HAP-1 (cell line): ENCODE measurements at regions not wholly inside any gene's neighbourhood (a gene's known extent, or its start where the extent isn't known, plus 50 kb on each side); places are given as distances from the start of the nearest gene placed in this dataset.
"Not testable (repeated sequence)": the region's sequence is repeated elsewhere in the genome, so short reads cannot be mapped to it uniquely, and the experiment has no call there.

Experiments used
- DNase-seq, 2 experiments: peaks; one replicate each; pipeline ENCODE4 v3.0.0-alpha.2; 2016 to 2020; ENCODE audit warnings: low spot score in 2 of 2
- H3K27me3 ChIP-seq: fragments of 250-450 bp; sonication (Bioruptor Pico); 2 replicates; pipeline ENCODE4 v1.5.1; 2020; ENCODE audit warnings: low read depth, mild to moderate bottlenecking, moderate library complexity
- H3K36me3 ChIP-seq: fragments of 250-450 bp; sonication (Bioruptor Pico); replicated peaks from 2 replicates; pipeline ENCODE4 v1.5.1; 2020; ENCODE audit warnings: mild to moderate bottlenecking
- H3K4me1 ChIP-seq: fragments of 250-450 bp; sonication (Bioruptor Pico); 2 replicates; pipeline ENCODE4 v1.5.1; 2020; ENCODE audit warnings: mild to moderate bottlenecking
- H3K4me3 ChIP-seq: fragments of 250-450 bp; sonication (Bioruptor Pico); 2 replicates; pipeline ENCODE4 v1.5.1; 2020; ENCODE audit warnings: mild to moderate bottlenecking, moderate library complexity
- H3K9me3 ChIP-seq: fragments of 250-450 bp; sonication (Bioruptor Pico); 2 replicates; pipeline ENCODE4 v1.5.1; 2020; ENCODE audit warnings: mild to moderate bottlenecking, moderate library complexity
- in situ Hi-C: fragments of 300-500 bp; cut with MboI; formaldehyde crosslinking; loops from 3 replicates; pipeline ENCODE4 v1.14.3; 2020; ENCODE audit warnings: low sequenced_read_pairs, inconsistent platforms, mixed read lengths

DNA sequence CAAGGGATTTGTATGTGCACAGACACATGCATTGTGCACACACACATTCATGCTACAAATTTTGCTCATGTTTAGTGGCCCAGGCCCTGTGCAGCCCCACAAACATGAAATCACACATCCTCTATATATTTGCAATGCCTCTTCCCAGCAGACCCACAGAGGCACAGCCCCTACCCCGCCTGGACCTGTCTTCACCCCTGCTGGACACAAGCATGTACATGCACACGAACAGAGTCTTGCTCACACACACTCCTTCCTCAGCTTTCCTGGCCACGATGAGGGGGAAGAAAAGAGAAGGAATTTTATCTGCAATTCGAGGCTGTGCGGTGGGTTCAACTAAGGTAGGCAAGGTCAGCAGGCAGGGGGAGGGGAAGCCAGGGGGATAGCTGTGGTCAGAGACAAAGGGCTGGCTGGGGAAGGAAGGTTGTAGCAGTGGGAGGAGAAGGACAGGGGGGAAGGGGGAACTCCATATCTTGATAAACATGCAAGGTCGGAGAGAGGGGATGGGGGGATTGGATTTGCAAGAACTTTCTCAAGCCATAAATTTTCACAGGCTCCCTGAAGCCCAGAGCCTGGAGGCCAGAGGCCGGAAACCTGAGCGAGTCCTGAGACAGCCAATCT, 156.4 kb downstream of the EFNB1 start:
- H3K36me3 ChIP-seq: no peaks in the 10 kb centered on the region
- H3K9me3 ChIP-seq: no peaks in the 10 kb centered on the region
- in situ Hi-C loops: no loop called here
- H3K27me3 ChIP-seq: no peaks in the 10 kb centered on the region
- no peak overlapping the region for H3K4me3 ChIP-seq
- DNase-seq: no peak
- H3K4me1 ChIP-seq: no peaks in the 10 kb centered on the region

DNA sequence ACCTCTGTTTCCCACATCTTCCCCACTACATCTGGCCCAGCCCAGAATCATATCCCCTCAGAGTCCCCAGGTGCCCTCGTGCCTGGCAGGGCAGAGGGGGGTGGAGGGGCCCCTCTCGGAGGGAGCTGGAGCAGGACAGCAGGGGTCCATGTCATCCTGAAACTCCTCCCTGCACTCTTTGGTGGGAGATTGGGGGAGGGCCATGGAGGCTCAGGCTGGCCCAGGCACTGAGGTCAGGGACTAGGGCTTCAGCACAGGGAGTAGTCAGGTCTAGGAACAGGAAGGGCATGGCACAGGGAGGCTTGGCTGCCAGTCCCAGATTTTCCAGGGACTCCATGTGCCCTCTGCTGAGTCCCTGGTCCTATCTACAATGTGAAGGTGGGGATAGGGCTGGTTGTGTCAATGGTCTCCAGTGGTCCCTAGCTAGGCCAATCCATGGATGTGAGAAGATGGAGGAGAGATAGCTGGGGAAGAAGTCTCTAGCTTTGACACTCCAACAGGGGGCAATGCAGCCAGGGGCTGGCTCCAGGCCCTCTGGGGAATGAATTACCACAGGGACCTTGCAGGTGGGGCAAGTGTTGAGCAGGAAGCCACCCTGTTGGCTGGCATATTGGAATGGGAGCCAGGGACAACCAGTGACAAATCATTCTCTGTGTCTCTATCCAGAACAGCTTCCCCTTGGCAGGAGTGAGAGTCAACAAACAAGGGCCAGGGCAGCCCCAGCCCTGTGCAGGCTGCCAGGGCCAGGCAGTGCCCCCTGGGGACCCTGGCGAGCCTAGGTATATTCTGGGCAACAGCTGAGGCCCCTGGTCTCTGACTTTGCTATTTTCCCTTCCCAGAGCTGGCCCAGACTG, 154.4 kb downstream of the EFNB1 start:
- in situ Hi-C loops: no loop called here
- H3K4me3 ChIP-seq: no peak overlapping the region
- H3K9me3 ChIP-seq: no peaks in the 10 kb centered on the region
- H3K36me3 ChIP-seq: no peaks in the 10 kb centered on the region
- H3K4me1 ChIP-seq: no peaks in the 10 kb centered on the region
- H3K27me3 ChIP-seq: no peaks in the 10 kb centered on the region
- no peak for DNase-seq

DNA sequence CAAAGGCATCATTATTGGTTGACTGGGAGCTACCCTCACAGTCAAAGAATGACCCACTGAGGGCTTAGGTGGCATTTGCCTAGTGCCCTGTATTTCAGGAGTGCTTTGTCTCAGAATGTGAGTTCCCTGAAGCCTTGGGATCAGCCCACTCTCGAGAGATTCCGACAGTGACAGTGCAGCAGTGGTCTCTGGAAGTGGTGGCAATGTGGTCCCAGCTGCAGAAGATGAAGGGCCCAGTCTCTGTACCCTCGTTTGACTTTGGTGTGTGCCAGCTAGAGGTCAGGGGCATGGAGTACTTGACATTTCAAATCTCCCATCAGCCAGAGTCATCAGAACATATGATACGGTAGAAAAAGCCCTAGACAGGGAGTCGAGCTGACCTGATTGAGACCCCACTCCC, 153.7 kb downstream of the EFNB1 start:
- no peak for DNase-seq
- Histone ChIP-seq H3K4me1 (no peaks in the 10 kb centered on the region), H3K9me3 (no peaks in the 10 kb centered on the region), H3K36me3 (no peaks in the 10 kb centered on the region), H3K27me3 (0 out of 2 replicates have a peak, but pooled peaks cover 2% of the 10 kb centered on the region), H3K4me3 (no peak overlapping the region)
- in situ Hi-C loops: no loop called here

- Histone ChIP-seq H3K36me3 (no peaks in the 10 kb centered on the region), H3K9me3 (no peaks in the 10 kb centered on the region), H3K27me3 (0 out of 2 replicates have a peak, but pooled peaks cover 2% of the 10 kb centered on the region), H3K4me3 (no peak overlapping the region), H3K4me1 (no peaks in the 10 kb centered on the region)
- in situ Hi-C loops: no loop called here
- DNase-seq: no peak
Measured at GRCh38 chrX:68980906-68981616, 152.2 kb downstream of the EFNB1 start.

- peaks cover 8% of the 10 kb centered on the region for H3K27me3 ChIP-seq
- no peak overlapping the region for H3K4me3 ChIP-seq
- no peaks in the 10 kb centered on the region for H3K9me3 ChIP-seq
- no peaks in the 10 kb centered on the region for H3K4me1 ChIP-seq
- no peaks in the 10 kb centered on the region for H3K36me3 ChIP-seq
- no peak for DNase-seq
- in situ Hi-C loops: no loop called here
Measured at GRCh38 chrX:68978655-68979054, 149.8 kb downstream of the EFNB1 start.

DNA sequence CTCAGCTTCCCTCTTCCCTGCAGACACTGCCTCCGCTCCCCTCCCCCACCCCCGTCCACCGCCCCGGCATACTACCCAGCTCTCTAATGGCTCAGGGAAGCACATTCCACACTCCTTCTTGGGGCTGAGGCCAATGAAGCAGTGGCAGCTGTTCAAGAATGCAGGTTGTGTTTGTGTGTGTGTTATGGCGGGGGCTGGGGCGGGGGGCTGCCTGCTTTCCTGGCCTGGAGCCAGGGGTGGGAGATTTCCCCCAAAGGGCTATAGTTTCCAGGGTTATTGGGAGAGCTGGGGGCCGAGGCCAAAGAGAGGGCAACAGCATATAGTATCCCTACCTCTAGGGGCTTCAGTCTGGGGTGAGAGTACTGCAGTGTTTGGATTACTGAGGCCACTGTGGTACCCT, 149.4 kb downstream of the EFNB1 start:
- in situ Hi-C loops: no loop called here
- Histone ChIP-seq H3K4me3 (no peak overlapping the region), H3K36me3 (no peaks in the 10 kb centered on the region), H3K27me3 (peaks cover 8% of the 10 kb centered on the region), H3K4me1 (no peaks in the 10 kb centered on the region), H3K9me3 (no peaks in the 10 kb centered on the region)
- DNase-seq: no peak

DNA sequence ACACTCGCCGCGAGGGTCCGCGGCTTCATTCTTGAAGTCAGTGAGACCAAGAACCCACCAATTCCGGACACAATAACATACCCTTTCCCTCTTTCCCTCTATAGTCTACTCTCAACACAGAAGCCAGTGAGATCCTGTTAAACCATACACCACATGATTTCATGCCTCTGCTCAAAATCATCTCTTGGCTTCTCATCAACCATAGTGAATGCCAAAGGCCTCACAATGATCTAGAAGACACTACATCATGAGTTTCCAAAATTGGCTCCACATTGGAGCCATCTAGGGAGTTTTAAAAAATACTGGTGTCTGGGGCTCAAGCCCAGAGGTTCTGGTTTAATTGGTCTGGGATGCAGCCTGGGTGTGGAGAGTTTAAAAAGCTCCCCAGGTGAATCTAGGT, 124.5 kb downstream of the EFNB1 start:
- H3K4me1 ChIP-seq: no peaks in the 10 kb centered on the region
- H3K36me3 ChIP-seq: no peaks in the 10 kb centered on the region
- DNase-seq: no peak
- no peaks in the 10 kb centered on the region for H3K27me3 ChIP-seq
- no peak overlapping the region for H3K4me3 ChIP-seq
- in situ Hi-C loops: no loop called here
- peaks cover 4% of the 10 kb centered on the region for H3K9me3 ChIP-seq

DNA sequence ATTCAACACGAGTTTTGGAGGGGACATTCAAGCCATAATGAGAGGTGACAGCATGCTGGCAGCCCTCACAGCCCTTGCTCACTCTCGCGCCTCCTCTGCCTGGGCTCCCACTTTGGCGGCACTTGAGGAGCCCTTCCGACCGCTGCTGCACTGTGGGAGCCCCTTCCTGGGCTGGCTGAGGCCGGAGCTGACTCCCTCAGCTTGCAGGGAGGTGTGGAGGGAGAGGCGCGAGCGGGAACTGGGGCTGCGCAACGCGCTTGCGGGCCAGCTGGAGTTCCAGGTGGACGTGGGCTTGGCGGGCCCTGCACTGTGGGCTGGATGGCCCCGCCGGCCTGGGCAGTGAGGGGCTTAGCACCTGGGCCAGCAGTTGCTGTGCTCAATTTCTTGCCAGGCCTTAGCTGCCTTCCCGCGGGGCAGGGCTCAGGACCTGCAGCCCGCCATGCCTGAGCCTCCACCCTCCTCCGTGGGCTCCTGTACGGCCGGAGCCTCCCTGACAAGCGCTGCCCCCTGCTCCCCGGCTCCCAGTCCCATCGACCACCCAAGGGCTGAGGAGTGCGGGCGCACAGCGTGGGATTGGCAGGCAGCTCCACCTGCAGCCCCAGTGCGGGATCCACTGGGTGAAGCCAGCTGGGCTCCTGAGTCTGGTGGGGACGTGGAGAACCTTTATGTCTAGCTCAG, 123.3 kb downstream of the EFNB1 start:
- H3K4me1 ChIP-seq, DNase-seq, H3K27me3 ChIP-seq, H3K4me3 ChIP-seq, H3K36me3 ChIP-seq, in situ Hi-C loops, H3K9me3 ChIP-seq: not testable (repeated sequence)

DNA sequence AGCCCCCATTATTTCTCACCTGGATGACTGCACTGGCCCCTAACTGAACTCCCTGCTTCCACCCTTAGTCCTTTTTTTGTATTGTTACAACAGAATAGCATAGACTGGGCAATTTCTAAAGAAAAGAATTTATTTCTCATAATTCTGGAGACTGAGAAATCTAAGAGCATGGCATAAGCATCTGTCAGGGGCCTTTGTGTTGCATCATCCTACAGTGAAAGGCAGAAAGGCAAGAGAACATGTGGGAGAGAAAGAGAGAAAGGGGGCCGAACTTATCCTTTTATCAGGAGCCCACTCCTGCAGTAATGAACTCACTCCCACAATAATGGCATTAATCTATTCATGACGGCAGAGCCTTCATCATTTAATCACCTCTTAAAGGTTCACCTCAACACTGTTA, 122.1 kb downstream of the EFNB1 start:
- peaks cover 4% of the 10 kb centered on the region for H3K9me3 ChIP-seq
- in situ Hi-C loops: no loop called here
- H3K4me1 ChIP-seq: no peaks in the 10 kb centered on the region
- H3K27me3 ChIP-seq: no peaks in the 10 kb centered on the region
- H3K36me3 ChIP-seq: no peaks in the 10 kb centered on the region
- no peak overlapping the region for H3K4me3 ChIP-seq
- DNase-seq: no peak

GRCh38 chrX:68947882-68948605, 119.2 kb downstream of the EFNB1 start:
- no peak overlapping the region for H3K4me3 ChIP-seq
- no peak for DNase-seq
- in situ Hi-C loops: no loop called here
- no peaks in the 10 kb centered on the region for H3K36me3 ChIP-seq
- no peaks in the 10 kb centered on the region for H3K4me1 ChIP-seq
- H3K27me3 ChIP-seq: no peaks in the 10 kb centered on the region
- H3K9me3 ChIP-seq: no peaks in the 10 kb centered on the region

DNA sequence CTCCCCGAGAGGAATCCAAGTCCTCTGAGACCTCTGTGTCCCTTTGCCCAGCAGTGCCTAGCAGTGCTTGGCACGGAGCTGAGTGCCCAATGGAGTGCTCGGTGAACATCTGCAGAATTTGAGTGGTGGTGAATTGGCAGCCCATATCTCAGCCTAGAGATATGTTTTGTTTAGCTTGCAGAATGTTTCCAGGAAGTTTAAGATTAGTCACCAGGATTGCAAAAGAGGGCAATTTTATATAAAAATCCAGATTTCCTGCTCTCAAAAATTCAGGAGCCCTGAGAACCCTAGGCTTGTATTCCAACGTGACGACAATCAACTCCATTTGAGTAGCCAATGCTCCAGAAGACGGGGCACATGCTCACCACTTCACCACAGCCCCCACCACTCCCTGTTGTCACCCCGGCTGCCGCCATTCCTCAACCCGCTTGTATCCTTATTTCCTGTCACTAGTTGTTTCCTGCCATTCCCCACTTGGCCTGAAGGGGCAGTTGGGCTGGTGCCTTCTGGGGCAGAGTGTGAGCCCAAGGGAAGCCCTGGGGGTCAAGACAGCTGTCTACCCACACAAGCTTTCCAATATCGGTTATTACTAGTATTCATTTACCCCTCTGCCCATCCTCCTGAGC, 116.9 kb downstream of the EFNB1 start:
- Histone ChIP-seq H3K27me3 (no peaks in the 10 kb centered on the region), H3K36me3 (no peaks in the 10 kb centered on the region), H3K9me3 (no peaks in the 10 kb centered on the region), H3K4me1 (no peaks in the 10 kb centered on the region), H3K4me3 (no peak overlapping the region)
- in situ Hi-C loops: no loop called here
- DNase-seq: peak in 1 of 2 experiments; percentile 63

DNA sequence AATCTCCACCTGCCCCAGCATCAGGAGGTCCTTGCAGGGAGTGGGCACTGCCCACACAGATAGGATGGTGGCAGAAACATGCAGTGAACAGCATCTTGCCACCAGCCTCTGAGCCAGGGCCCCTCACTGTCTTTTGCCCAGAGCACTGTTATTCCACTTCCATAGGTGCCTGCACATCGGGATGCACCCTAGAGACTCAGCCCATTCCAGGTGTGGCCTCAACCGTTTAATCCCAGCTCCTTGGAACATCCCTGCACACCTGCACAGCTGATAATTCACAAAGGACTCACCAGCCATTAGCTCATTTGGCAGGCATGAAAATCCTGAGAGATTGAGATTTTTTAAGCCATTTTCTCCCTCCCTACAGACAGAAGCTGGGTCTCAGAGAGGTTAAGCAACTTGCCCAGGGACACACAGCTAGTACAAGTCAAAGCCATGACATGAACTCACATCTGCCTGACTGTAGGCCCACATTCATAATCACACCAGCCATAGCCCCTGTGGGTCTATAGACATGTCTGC, 116.3 kb downstream of the EFNB1 start:
- no peak overlapping the region for H3K4me3 ChIP-seq
- no peaks in the 10 kb centered on the region for H3K27me3 ChIP-seq
- no peak for DNase-seq
- no peaks in the 10 kb centered on the region for H3K9me3 ChIP-seq
- no peaks in the 10 kb centered on the region for H3K36me3 ChIP-seq
- in situ Hi-C loops: no loop called here
- no peaks in the 10 kb centered on the region for H3K4me1 ChIP-seq

- Histone ChIP-seq H3K9me3 (no peaks in the 10 kb centered on the region; the same call in 1 of the 2 replicates), H3K36me3 (no peaks in the 10 kb centered on the region), H3K4me3 (no peak overlapping the region), H3K4me1 (no peaks in the 10 kb centered on the region), H3K27me3 (no peaks in the 10 kb centered on the region)
- no peak for DNase-seq
- in situ Hi-C loops: no loop called here
Measured at GRCh38 chrX:68944211-68944610, 115.4 kb downstream of the EFNB1 start.
